COR-L47 (cell line): ENCODE measurements at regions not wholly inside any gene's neighbourhood (a gene's known extent, or its start where the extent isn't known, plus 50 kb on each side); places are given as distances from the start of the nearest gene placed in this dataset.
"Not testable (repeated sequence)": the region's sequence is repeated elsewhere in the genome, so short reads cannot be mapped to it uniquely, and the experiment has no call there.

Source experiments
- DNase-seq: peaks from one replicate; lab custom pipeline; 2025; lab: John Stamatoyannopoulos, UW

DNA sequence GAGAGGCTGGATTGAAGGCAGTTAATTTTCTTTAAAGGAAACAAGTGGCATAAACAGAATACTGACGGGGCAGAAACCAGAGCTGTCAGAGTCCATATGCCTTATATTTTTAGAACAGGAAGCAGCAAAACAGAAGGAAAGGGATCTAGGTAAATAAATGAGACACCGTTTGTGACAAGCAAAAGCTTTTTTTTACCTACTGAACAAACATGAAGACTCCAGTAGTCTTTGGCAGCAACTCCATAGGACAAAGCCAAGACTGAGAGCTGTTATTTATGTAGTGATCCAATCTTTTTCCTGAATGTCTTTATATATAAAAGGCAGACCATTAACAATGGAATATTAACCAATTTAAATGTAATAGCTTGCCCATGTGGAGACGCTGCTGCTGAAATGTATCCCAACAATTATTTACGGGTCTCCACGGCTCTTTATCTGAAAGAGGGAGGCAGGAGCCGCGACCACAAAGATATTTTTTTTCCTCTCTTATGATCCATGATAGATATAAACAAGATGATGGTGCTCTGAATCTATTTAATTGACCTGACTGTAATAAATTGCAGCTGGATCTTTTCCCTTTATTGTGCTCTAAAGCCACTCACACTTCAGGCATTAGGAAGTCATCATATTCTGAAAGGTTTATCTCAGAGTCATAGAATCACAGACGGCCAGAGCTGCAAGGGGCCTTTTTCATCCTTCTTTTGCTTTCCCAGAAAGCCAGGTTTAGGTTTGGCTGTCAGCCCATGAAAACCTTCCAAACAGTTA, 687.8 kb downstream of the EFNB2 start:
- DNase-seq = peak; percentile 71

DNA sequence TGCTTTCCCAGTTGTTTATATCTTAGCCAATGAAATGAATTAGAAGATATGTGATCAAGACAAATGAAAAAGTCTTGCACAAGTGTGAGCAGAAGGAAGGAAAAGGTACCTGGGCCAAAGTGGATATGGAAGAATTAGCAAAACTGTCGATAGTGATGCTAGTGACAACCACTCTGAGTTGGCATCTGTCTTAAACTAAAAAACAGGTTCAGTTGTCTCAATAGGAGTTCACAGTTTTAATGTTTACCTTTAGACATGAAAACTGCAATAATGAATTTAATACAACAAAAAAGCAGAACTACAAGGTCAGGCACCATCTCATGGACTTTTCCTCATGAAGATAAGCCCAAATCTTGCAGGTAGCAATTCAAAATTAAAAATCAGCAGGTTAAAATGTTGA, 688.5 kb downstream of the EFNB2 start:
- no peak for DNase-seq

DNA sequence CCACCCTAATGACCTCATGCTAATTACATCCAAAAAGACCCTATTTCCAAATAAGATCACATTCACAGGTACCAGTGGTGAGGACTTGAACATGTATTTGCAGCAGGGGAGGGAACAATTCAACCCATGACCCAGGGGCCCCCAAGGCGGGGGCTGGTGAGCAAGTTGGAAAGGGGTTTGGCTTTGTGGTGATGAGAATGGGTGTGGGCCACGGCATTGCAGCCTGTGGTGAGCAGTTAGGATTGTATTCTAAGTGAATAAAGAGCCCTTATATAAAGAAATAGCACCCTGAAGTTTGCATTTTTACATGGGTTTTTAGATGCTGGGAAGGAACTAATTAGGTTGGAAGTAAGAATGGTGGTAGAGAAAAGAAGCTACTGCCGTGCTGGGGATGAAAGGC, 694.2 kb downstream of the EFNB2 start:
- DNase-seq = no peak

DNA sequence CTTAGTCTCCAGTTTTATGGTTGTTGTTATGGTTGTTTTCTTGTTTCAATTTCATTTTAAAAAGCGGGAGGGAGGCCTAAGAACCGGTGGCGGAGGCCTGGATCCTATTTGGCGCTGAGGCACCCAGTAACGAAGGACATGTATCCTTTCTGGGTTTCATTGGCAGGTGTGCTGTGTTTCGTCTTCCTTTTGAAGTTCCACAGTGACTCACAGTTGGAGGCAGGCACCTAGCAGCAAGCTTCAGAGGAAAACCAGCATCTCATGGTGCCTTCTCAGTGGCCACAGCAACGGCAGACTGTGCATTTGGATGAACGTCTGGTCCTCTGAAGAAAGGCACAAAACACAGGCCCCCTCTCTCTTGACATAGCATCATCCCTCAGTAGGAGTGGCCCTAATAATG, 697.2 kb downstream of the EFNB2 start:
- DNase-seq = no peak

DNA sequence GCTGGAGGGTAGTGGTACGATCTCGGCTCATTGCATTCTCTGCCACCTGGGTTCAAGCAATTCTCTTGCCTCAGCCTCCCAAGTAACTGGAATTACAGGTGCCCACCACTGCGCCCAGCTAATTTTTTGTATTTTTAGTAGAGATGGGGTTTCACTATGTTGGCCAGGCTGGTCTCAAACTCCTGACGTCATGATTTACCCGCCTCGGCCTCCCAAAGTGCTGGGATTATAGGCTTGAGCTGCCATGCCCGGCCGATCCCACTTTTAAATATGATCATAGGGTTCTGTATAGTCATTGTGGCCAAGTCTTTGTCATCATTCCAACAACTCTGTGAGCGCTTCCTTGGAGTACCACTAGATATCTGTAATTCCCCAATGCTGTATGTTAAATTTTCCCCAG, 698.2 kb downstream of the EFNB2 start:
- DNase-seq = not testable (repeated sequence)

DNA sequence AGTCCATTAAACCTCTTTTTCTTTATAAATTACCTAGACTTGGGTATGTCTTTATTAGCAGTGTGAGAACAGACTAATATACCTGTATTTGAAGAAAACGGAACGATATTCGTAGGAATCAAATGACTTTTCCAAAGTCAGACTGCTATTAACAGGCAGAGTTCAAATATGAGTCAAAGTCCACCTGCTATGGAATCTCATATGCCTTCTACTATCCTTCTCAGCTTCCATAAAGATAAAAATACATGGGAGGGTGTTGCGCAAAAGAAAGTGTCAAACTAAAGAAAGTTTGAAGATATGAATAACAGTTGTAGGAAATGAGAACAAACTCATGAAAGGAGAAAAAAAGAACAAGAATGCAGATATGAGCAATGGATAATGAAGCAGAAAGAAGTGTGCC, 704.6 kb downstream of the EFNB2 start:
- no peak for DNase-seq

DNA sequence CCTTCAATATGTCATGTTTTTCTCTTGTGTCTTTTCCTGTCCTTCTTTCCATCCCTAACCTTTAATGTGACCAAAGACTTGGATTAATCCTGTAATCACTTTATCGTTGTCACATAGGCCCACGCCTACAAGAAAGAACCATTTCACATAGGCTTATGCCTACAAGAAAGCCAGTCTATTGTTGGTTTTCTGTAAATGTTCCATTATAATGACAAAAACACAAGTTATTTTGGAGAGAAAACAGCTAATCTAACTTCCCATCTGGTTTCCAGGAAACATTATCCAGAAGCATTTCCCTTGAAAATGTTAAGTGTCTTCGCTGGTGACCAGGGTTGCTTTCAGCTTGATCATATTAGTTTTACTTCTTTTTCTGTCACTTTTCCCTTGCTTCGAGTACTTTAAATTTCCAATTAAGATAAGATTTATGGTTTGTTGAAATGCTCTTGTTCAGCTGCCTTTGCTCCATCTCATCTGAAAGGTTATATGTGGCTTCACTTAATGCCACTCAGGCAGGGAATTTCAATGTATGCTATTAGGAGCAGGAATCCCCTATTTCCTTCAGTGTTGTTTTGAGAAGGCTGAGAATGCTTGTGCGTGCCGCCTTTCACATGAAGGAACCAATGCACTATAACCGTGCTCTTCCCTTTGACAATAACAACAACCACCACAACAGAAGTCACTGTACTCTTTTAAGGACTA, 708.2 kb downstream of the EFNB2 start:
- DNase-seq = no peak

DNA sequence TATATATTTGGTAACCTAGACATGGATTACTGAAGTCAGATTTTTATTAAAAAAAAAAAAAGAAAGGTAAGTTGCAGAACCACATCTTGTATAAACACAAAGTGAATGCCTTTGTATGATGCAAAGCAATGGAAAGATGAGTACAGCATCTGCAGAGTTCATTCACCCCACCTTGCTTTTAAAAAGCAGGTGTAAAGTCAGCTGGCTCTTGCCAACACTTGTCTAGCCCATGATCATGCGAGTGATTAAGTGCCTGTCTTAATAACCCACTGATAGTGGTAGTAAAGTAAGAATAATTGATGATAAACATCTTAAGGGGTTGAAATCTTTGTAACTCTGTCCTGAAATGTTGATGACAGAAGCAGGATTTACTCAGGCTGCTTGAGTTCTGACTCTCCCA, 710.4 kb downstream of the EFNB2 start:
- DNase-seq = no peak

DNA sequence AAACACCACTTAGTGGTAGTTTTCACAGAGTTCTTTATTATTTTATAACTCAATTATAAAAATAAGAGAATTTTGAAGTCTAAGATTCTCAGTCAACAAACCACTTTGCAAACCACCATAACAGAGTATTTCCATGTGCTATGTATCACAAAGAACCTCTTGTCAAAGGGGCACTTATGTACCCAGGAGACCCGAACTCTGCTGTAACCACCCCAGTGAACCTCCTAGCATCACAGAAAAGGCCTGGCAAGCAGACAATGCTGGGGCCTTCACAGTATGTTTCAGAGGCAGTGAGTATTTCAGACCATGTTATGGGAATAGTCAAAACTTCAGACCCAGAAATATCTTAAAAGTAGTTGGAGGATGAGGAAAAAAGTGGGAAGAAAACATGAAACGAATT, 714.1 kb downstream of the EFNB2 start:
- DNase-seq = no peak

DNA sequence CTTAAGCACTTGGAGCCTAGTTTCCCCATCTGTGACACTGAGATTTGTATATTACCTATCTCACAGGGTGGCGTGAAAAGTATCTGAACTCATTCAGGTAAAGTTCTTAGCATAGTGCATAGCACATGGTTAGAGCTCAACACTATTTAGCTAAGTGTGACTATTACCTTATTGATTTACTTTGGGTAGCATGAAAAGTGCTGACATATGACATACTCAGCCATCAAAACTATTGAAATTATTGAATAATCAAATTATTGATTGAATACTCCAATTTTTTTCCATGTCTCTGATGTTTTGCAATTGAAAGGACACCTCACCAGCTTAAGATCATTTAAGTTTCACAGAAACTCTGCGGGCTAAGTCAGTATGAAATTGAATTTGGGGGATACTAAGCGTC, 715.0 kb downstream of the EFNB2 start:
- DNase-seq = no peak

DNA sequence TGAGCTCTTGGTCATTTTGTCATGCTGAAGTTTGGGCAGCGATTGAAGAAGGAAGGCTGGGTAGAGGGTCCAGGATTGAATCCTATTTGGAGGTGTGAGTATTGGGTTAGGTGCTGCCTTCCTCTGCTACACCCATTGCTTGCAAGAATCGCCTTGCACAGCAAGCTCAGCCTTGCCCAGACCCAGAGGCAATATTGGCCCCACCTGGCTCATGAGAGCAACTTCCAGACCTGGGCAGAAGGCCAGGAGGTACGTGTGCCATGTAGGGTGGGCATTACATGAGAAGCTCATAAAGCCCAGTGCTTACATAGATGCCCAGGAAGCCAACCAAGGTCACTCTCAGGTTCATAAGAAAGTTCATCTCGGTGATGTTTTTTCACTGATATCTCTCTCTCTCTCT, 718.0 kb downstream of the EFNB2 start:
- DNase-seq = no peak

DNA sequence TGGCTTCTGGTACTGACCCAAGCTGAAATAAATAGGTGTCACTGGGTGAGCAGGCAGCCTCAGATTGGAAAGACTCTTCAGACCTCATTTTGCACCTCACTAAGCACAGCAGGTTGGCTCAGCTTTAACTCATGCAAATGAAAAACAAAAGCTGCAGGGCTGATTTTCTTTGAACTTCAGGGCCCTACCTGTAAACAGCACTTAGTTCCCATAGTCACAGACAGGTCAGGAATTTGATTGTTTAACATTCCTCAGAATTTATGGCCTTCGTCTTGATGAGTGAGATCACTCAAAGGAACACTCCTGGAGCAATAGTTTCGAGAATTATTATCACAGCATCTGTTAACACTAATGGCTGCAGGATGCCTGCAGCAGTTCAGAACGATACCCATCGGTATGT, 718.5 kb downstream of the EFNB2 start:
- DNase-seq = peak; percentile 48

DNA sequence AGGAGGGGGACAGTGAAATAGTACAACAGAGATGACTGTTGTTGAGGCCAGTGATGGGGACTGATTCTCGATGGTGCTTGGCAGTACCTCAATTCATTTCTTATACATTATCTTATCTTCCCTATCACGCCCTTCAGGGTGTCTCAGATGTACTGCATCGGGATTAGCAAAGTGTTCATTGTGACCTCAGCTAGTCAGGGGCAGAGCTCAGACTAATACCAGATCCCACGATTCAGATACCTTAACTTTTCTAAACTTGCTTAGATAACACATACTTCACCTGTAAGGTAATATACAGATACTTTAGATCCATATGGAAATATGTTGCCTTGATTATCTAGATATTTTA, 720.6 kb downstream of the EFNB2 start:
- no peak for DNase-seq

DNA sequence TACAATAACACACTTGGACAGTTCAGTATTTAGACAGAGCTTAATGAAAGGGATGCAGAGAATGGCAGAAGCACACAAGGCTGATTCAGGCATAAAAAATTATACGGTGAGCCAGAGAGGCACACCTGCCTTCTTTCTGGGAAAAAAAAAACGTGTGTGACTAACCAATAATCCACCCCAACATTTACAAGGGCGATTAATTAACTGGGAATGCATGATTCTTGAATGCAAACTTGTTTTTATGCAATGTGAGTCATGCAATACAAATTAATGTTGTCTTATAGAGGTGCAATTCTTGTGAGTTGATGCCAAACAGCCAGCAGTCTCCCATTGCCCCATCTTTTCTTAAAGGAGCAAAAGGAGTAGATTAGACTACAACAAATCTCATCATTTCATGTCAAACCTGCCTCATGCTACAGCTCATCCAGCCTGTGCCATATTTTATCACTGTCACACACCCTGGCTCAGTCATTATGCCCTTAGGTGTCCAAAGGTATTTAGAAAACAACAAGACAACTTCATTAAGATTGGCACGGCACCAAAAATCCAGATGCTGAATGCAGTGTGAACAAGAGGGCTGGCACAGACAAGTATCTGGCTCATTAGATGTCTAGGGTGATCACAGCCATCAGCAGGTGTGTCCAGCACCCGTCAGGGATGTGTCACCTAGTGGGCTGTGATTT, 721.1 kb downstream of the EFNB2 start:
- DNase-seq = peak; percentile 96

DNA sequence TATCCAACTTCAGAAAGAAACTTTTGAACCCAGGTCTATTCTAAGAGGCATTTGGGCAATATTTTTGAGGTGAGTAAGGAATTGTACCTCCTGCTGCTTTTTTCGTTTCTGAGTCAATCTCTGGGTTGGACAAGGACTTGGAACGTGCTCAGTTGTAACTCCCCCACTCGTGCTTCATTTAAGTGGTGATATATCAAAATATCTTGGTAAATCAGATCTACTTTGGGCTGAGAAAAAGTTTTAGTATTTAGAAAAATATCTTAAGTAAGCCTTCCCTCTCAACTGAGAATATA, 728.9 kb downstream of the EFNB2 start:
- DNase-seq = no peak

DNA sequence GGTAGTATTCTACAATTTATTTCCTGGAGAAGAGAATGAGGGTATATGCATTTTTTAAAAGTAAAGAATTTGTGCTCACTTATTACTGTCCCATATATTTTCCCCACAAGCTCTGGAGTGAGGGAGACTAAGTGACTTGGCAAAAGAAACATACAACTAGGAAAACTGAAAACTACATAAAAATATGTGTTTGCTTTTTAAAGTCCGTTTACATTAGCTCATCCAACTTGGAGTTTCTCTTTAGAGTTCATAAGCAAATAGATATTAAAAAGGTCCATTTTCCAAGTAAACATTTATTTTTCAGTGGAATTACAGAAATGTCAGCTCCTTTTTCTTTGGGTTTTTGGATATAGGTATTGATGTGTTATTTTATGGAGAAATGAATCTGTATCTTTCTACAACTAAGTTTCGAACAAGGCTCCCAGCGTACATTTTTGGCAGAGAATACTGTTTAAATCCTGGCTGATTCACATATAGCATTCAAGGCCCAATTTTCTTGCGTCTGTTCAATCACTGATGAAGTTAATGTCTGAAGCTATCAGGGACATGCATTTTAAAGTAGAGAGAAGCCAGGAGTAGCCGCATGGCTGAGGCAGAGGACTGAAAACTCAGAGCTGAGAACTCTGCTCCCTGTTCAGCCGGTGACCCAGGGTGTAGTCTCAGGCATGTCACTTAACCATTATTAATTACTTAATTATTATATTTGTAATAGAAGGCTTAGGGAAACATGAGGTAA, 729.4 kb downstream of the EFNB2 start:
- DNase-seq = no peak

DNA sequence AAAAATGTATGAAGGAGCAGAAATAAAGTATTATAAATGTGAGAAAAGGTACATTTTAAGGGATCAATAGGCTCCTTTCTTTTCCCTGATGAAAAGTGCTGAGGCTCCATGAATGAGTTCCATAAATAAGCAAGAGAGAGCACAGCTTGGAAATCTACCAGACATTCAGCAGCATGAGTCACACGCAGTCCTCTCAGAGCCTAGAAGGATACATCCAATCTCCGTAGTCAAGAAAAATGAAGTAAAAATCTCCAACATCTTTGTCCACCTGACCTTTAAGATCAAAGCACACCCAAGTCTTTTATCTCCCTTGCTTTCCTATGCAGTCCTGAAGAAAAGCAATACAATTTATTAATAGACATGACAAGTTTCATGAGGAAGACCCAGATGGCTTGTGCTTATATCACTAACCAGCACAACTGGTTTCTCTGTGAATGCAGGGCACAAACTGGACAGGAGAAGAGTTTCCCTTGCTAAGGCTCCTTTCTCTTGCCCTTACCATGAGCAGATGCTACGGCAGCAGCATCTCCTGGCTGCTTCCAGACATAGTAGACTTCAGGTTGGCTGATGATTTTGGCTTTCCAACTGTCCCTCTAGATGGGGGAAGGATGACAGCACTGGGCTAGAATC, 730.8 kb downstream of the EFNB2 start:
- DNase-seq = no peak

DNA sequence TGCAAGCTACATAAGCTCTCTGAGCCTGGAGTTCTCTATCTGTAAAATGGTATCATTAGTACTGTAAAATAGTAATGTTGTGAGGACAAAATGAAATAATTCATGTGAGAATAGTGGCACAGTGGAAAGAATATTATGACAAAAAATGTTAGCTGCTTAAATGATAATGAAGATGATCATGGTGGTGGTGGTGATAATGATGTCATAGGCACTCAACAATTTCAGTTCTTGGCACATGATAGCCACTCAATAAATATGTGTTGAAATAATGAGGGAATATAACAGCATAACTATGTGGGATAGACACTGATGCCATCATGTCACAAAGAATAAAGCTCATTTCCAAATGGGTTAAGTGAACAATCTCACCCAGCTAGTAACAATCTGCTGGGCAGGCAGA, 736.3 kb downstream of the EFNB2 start:
- DNase-seq = no peak

DNA sequence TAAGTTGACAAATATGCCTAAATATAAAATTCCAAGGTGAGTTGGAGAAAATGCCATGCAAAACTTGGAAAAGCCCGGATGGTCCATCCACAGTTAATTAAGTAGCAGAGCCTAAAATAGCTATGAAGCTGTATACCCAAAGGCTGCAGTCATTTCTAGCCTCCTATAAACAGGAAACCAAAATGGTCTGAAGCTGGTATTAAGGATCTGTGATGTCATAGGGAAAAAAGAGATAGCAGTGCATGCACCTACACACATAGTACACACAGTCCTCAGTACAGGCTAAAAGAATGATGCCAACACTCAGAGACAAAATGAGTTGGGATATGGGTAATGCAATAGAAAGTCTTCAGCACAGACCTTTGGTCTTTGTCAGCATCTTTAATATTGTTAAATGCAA, 736.9 kb downstream of the EFNB2 start:
- no peak for DNase-seq

DNA sequence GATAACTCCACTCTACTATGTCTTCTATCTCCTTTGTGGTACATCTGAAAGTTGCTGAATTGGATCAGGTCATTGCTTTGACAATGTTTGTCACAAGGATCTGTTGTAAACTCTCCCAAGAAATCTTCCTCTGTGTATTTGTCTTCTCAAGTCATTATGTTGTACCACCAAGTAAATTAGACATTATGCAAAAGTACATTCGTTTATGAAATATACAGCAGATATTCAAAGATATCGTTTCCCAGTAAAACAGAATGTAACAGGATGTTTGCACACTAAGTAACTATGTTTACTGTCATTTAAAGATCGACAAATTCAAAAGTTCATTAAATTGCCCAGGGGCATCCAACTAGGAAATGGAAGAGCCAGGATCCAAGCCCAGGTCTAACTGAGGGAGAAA, 739.4 kb downstream of the EFNB2 start:
- DNase-seq = no peak

DNA sequence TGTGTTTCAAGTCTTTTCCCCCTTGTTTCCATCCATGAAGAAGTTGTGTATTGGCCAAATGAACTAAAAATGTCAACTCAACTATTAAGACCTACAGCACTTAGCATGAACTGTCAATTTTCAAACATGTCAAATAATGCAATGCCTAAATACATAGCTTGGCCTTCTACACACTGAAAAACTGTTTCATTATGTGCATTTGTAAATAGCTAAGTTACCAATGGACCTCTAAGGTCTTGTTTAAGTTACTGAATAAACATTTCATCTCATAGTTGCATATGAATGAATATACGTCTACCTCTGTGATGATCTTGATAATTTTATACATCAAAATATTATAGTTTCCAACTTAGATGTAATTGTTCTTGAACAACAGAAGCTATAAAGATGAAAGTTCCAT, 744.5 kb downstream of the EFNB2 start:
- no peak for DNase-seq

DNA sequence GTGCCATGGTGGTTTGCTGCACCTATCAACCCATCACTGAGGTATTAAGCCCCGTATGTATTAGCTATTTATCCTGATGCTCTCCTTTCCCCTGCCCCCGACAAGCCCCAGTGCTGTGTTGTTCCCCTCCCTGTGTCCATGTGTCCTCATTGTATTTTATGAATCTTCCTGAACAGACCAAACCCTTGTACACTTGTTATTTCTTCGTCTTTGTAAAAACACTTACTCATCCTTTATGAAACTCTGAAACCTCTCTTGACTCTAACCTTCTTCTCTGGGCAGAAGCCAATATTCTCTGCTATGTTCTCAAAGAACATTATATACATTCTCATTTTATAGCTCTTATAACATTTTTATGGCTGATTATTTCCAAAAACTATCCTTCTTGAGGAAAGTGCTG, 746.9 kb downstream of the EFNB2 start:
- no peak for DNase-seq

DNA sequence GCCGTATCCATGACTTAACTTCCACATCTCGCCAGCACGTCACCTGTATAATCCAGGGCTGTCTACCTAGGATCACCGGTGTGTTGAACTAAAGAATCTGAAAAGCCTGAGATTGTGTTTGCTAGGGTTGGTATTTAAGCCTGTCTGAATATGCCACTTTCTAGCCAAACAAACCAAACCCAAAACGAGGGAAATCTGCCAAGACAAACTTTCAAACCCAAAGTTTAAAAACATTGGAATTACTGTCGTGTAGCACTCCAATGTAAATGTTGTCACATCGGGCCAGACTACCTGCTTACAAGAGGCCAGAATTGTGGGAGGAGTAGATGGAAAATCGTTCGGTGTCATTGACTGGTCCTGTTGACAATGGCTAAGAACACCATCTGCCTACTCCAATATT, 747.8 kb downstream of the EFNB2 start:
- DNase-seq = no peak
